ENCODE measurements at regions not wholly inside any gene's neighbourhood (a gene's known extent, or its start where the extent isn't known, plus 50 kb on each side); places are given as distances from the start of the nearest gene placed in this dataset.

DNA sequence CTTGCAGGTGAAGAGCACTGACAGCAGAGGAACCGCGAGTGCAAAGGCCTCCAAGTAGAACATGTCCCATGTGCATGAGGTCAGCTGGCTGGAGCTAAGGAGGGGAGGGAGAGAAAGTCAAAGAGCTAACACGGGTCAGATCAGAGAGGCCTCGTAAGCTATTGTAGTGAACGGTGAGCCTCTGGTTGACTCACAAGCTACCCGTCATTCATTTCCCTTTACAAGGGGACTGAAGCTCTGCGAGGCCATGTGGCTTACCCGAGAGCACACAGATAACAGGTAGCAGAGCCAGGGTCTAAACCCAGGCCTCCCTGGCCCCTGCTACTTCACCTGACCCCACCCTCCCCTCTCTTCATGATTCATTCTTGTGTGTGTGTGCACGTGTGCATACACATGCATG lies 152.7 kb upstream of the ADRA1B start:
- TF ChIP-seq, protein P1, sequence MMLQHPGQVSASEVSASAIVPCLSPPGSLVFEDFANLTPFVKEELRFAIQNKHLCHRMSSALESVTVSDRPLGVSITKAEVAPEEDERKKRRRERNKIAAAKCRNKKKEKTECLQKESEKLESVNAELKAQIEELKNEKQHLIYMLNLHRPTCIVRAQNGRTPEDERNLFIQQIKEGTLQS (IDR thresholded peaks at IDR 0.05) = no peak
- TF ChIP-seq RAD21 (IDR thresholded peaks at IDR 0.05) = no peak
- TF ChIP-seq, protein P2, sequence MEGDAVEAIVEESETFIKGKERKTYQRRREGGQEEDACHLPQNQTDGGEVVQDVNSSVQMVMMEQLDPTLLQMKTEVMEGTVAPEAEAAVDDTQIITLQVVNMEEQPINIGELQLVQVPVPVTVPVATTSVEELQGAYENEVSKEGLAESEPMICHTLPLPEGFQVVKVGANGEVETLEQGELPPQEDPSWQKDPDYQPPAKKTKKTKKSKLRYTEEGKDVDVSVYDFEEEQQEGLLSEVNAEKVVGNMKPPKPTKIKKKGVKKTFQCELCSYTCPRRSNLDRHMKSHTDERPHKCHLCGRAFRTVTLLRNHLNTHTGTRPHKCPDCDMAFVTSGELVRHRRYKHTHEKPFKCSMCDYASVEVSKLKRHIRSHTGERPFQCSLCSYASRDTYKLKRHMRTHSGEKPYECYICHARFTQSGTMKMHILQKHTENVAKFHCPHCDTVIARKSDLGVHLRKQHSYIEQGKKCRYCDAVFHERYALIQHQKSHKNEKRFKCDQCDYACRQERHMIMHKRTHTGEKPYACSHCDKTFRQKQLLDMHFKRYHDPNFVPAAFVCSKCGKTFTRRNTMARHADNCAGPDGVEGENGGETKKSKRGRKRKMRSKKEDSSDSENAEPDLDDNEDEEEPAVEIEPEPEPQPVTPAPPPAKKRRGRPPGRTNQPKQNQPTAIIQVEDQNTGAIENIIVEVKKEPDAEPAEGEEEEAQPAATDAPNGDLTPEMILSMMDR (IDR thresholded peaks at IDR 0.05; ENCODE audit: low read depth, low read length, missing input control) = no peak
- TF ChIP-seq, protein P3, sequence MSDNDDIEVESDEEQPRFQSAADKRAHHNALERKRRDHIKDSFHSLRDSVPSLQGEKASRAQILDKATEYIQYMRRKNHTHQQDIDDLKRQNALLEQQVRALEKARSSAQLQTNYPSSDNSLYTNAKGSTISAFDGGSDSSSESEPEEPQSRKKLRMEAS (IDR thresholded peaks at IDR 0.05) = no peak
- TF ChIP-seq, protein P4, sequence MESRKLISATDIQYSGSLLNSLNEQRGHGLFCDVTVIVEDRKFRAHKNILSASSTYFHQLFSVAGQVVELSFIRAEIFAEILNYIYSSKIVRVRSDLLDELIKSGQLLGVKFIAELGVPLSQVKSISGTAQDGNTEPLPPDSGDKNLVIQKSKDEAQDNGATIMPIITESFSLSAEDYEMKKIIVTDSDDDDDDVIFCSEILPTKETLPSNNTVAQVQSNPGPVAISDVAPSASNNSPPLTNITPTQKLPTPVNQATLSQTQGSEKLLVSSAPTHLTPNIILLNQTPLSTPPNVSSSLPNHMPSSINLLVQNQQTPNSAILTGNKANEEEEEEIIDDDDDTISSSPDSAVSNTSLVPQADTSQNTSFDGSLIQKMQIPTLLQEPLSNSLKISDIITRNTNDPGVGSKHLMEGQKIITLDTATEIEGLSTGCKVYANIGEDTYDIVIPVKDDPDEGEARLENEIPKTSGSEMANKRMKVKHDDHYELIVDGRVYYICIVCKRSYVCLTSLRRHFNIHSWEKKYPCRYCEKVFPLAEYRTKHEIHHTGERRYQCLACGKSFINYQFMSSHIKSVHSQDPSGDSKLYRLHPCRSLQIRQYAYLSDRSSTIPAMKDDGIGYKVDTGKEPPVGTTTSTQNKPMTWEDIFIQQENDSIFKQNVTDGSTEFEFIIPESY (IDR thresholded peaks at IDR 0.05) = no peak
